ENCODE measurements at regions not wholly inside any gene's neighbourhood (a gene's known extent, or its start where the extent isn't known, plus 50 kb on each side); places are given as distances from the start of the nearest gene placed in this dataset.
"Not testable (repeated sequence)": the region's sequence is repeated elsewhere in the genome, so short reads cannot be mapped to it uniquely, and the experiment has no call there.

DNA sequence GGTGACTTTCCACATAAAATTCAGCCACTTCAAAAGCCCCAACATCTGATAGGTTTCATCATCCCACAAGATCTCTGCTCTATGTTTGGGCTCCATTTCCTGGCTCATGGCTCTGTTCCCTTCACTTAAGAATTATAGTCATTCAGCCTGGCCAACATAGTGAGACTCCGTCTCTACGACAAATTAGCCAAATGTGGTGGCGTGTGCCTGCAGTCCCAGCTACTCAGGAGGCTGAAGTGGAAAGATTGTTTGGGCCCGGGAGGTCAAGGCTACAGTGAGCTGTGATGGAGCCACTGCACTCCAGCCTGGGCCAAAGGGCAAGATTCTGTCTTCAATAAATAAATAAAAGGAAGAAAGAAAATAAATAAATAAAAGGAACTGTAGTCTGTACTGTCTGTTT, 57.9 kb upstream of the CTSV start:
- DNase-seq, result no peak

DNA sequence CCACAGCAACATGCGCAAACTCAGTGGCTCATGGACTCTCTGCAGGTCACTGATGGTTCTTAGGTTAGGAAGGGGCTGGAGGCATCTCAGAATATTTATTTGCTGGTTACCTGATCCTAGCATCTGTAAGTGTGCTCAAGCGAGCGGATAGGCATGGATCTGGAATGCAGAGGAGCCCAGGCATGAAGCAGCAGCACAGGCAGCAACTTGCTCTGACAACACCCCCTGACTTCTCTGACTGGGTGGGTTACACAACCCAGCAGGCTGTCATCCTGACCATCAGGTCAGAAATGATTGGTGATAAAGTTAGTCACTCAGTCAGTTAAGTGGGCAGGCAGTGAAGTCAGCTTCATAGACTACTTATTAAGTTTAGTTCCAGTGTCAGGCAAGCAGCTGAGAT, 50.4 kb upstream of the CTSV start:
- DNase-seq, result not testable (repeated sequence)

All from left hindlimb (tissue), 1 donor.